ENCODE measurements at regions not wholly inside any gene's neighbourhood (a gene's known extent, or its start where the extent isn't known, plus 50 kb on each side); places are given as distances from the start of the nearest gene placed in this dataset.

DNA sequence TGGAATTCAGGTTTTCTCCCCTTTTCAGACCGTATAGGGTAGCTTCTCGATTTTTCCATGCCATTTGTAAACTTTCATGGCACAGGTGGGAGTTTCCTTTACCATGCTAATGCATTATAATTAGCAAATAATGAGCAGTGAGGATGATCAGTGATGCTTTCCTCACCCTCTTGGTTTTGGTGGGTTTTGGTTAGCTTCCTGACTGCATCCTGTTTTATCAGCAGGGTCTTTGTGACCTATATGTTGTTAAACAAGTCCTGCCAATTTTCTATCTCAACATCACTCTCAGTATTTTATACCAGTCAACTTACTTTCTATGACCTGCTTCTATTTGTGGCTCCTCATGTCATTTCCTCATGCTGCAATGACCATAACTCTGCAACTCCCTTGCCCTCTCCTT, 1345.1 kb downstream of the NCAM2 start:
- no peak for ATAC-seq
- Histone ChIP-seq H3K27me3 (ENCODE audit: control insufficient read depth, insufficient read depth, low read length) (no peaks in the 10 kb centered on the region), H3K4me1 (ENCODE audit: control insufficient read depth, insufficient read depth, low read length) (no peaks in the 10 kb centered on the region), H3K36me3 (ENCODE audit: control insufficient read depth, insufficient read depth, low read length) (no peaks in the 10 kb centered on the region), H3K4me3 (ENCODE audit: low read depth in 2 of 2, low read length in 2 of 2) (no peak overlapping the region), H3K27ac (ENCODE audit: low read length) (no peak overlapping the region), H3K9me3 (ENCODE audit: control insufficient read depth, insufficient read depth, low read depth, low read length) (no peaks in the 10 kb centered on the region)
- in situ Hi-C loops (cut with HindIII; ENCODE audit: low pct_unique_long_range_greater_than_20kb, low sequenced_read_pairs) (no loop called here), intact Hi-C loops (cut with micrococcal nuclease; ENCODE audit: unreplicated experiment) (no loop called here)
- CTCF ChIA-PET, result no interaction called here
- DNase-seq (ENCODE audit: low read depth, low spot score), result no peak
- TF ChIP-seq SIN3A (IDR thresholded peaks at IDR 0.05; ENCODE audit: borderline replicate concordance, insufficient read depth, low read depth, low read length) (no peak), POLR2AphosphoS5 (IDR thresholded peaks at IDR 0.05; ENCODE audit: low read depth, low read length) (no peak), TCF7L2 (IDR thresholded peaks at IDR 0.05; ENCODE audit: low read depth, low read length) (no peak)
- TF ChIP-seq, protein P1, sequence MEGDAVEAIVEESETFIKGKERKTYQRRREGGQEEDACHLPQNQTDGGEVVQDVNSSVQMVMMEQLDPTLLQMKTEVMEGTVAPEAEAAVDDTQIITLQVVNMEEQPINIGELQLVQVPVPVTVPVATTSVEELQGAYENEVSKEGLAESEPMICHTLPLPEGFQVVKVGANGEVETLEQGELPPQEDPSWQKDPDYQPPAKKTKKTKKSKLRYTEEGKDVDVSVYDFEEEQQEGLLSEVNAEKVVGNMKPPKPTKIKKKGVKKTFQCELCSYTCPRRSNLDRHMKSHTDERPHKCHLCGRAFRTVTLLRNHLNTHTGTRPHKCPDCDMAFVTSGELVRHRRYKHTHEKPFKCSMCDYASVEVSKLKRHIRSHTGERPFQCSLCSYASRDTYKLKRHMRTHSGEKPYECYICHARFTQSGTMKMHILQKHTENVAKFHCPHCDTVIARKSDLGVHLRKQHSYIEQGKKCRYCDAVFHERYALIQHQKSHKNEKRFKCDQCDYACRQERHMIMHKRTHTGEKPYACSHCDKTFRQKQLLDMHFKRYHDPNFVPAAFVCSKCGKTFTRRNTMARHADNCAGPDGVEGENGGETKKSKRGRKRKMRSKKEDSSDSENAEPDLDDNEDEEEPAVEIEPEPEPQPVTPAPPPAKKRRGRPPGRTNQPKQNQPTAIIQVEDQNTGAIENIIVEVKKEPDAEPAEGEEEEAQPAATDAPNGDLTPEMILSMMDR (IDR thresholded peaks at IDR 0.05), result no peak
- TF ChIP-seq, protein P2, sequence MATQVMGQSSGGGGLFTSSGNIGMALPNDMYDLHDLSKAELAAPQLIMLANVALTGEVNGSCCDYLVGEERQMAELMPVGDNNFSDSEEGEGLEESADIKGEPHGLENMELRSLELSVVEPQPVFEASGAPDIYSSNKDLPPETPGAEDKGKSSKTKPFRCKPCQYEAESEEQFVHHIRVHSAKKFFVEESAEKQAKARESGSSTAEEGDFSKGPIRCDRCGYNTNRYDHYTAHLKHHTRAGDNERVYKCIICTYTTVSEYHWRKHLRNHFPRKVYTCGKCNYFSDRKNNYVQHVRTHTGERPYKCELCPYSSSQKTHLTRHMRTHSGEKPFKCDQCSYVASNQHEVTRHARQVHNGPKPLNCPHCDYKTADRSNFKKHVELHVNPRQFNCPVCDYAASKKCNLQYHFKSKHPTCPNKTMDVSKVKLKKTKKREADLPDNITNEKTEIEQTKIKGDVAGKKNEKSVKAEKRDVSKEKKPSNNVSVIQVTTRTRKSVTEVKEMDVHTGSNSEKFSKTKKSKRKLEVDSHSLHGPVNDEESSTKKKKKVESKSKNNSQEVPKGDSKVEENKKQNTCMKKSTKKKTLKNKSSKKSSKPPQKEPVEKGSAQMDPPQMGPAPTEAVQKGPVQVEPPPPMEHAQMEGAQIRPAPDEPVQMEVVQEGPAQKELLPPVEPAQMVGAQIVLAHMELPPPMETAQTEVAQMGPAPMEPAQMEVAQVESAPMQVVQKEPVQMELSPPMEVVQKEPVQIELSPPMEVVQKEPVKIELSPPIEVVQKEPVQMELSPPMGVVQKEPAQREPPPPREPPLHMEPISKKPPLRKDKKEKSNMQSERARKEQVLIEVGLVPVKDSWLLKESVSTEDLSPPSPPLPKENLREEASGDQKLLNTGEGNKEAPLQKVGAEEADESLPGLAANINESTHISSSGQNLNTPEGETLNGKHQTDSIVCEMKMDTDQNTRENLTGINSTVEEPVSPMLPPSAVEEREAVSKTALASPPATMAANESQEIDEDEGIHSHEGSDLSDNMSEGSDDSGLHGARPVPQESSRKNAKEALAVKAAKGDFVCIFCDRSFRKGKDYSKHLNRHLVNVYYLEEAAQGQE (IDR thresholded peaks at IDR 0.05; ENCODE audit: insufficient read depth in 1 of 2, low read depth in 2 of 2, low read length in 1 of 2), result no peak
- POLR2A ChIA-PET, result no interaction called here
- BruUV-seq (replicated peaks), result no TSS peak

DNA sequence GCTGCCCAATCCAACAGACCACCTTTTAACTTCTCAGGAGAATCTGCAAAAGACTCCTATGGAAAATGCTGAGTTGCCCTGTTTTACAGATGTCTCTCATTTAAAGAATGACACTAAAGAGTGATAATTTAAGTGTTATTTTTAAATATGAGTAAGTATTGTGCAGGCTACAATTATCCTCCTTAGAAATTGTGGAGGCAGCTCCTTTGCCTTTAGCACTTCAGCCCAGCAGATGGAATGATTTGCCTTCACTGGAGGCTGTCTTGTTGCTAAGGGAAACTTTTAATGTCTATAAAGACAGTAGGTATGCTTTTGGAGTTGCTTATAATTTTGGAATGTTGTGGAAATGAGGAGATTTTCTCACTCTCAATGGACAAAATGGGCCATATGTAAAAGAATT, 1345.5 kb downstream of the NCAM2 start:
- H3K4me3 ChIP-seq (ENCODE audit: low read depth in 2 of 2, low read length in 2 of 2), result no peak overlapping the region
- in situ Hi-C loops (cut with HindIII; ENCODE audit: low pct_unique_long_range_greater_than_20kb, low sequenced_read_pairs), result no loop called here
- no peak for ATAC-seq
- ChIA-PET CTCF (no interaction called here), POLR2A (no interaction called here)
- H3K36me3 ChIP-seq (ENCODE audit: control insufficient read depth, insufficient read depth, low read length), result no peaks in the 10 kb centered on the region
- TF ChIP-seq SIN3A (IDR thresholded peaks at IDR 0.05; ENCODE audit: borderline replicate concordance, insufficient read depth, low read depth, low read length), result no peak
- TF ChIP-seq, protein P2 (IDR thresholded peaks at IDR 0.05; ENCODE audit: insufficient read depth in 1 of 2, low read depth in 2 of 2, low read length in 1 of 2), result no peak
- no peak for TF ChIP-seq POLR2AphosphoS5 (IDR thresholded peaks at IDR 0.05; ENCODE audit: low read depth, low read length)
- TF ChIP-seq, protein P1 (IDR thresholded peaks at IDR 0.05), result no peak
- TF ChIP-seq TCF7L2 (IDR thresholded peaks at IDR 0.05; ENCODE audit: low read depth, low read length), result no peak
- intact Hi-C loops (cut with micrococcal nuclease; ENCODE audit: unreplicated experiment), result no loop called here
- no peaks in the 10 kb centered on the region for H3K4me1 ChIP-seq (ENCODE audit: control insufficient read depth, insufficient read depth, low read length)
- BruUV-seq (replicated peaks), result no TSS peak
- H3K27me3 ChIP-seq (ENCODE audit: control insufficient read depth, insufficient read depth, low read length), result no peaks in the 10 kb centered on the region
- no peak overlapping the region for H3K27ac ChIP-seq (ENCODE audit: low read length)
- no peaks in the 10 kb centered on the region for H3K9me3 ChIP-seq (ENCODE audit: control insufficient read depth, insufficient read depth, low read depth, low read length)
- no peak for DNase-seq (ENCODE audit: low read depth, low spot score)

All from Panc1 (cell line).